ENCODE measurements at regions not wholly inside any gene's neighbourhood (a gene's known extent, or its start where the extent isn't known, plus 50 kb on each side); places are given as distances from the start of the nearest gene placed in this dataset.

DNA sequence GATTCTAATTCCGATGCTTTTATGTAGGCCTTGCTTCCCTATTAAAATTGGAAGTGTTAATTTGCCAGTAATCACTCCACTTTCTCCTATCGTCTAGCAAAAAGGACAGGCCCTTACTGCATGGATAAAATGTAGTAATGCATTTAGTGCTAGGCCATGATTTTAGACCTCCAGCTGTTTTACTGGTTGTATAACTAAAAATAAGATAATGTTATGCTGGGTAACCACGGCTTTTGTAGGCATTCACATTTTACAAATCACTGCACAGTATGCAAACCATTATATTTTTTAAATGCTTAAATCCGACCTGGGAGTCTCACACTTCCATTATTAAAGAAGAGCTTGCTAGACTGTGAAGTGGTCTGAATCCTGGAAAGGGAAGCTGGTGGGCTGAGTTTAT lies 179.5 kb downstream of the TFAP2A start:
- no peak for DNase-seq

DNA sequence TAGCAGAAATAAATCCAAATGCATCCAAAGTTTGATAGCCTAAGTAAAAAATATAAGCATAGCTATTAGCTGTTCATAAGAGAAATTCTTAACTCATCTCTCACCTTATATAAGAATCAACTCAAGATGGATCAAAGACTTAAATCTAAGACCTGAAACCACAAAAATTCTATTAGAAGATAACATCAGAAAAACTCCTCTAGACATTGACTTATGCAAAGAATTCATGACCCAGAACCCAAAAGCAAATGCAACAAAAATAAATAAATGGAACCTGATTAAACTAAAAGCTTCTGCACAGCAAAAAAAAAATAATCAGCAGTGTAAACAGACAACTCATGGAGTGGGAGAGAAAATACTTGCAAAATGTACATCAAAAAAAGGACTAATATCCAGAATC lies 184.3 kb downstream of the TFAP2A start:
- DNase-seq = no peak

DNA sequence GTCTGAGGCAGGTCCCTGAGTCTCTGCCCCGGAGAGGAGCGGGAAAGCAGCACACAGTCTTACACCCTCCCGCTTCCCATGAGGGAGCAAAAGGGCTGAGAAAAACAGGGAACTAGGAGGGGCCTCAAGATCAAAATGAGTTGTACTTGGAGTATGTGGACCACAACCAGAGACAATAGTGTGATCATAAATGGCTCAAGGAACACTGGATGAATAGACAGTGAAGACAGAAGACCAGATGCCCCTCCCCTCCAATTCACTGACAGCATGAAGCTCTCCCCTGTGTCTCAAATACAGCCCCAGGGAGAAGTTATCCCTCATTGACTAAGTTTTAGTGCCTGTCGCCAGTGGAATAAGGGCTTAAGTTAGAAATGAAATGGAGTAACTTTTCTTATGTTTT lies 191.0 kb downstream of the TFAP2A start:
- DNase-seq = no peak

DNA sequence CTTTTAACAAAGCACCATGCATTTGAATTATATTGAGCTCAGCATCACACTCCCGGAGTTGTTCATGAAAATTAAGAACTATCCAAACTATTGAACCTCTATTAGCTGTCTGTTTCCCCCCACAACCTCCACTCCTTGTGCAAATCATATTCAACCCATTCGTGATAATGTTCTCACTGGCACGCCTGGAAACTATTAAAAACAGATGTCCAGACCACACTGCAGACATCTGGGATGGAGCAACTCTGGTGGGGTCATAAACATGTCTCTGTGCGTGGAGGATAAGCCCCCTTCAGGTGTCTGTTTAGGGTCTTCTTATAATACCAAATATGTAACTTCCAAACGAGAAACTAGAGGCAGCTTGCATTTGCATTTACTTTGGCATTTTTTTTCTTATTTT lies 193.7 kb downstream of the TFAP2A start:
- DNase-seq = no peak

DNA sequence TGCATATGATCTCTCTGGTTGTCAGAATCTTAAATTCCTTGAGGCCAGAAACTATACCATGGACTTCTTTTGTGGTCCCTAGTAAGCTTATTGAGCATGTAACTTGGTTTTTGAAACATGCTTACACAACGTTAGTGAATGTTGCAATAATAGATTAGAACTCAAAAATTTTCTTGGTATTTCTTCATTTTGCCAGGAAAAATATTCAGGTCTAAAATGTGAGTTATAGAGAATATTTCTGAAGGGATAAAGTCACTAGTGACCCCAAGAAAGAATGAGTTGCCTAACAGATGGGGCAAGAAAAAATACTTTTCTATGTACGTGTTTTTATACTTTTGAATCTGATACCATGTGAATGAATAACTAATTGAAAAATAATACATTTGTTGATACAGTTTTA lies 195.4 kb downstream of the TFAP2A start:
- DNase-seq = no peak

DNA sequence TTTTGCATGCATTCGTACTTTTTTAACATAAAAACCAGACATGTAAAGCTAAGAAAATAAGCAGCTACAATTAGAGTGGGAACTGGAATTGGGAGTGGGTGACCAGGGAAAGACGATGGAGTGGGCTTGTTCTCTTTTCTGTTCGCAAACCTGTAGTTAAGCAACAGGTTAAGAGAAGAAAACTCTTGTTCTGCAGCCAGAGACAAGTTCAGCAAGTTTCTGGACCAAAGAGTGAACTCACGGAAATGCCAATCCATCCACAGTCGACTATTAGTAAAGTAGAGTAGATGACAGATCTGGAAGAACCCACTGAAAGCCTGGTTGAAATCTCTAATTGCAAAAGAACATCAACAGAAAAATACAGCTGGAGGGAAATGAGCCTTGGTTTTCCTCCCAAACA lies 197.8 kb downstream of the TFAP2A start:
- DNase-seq = no peak

DNA sequence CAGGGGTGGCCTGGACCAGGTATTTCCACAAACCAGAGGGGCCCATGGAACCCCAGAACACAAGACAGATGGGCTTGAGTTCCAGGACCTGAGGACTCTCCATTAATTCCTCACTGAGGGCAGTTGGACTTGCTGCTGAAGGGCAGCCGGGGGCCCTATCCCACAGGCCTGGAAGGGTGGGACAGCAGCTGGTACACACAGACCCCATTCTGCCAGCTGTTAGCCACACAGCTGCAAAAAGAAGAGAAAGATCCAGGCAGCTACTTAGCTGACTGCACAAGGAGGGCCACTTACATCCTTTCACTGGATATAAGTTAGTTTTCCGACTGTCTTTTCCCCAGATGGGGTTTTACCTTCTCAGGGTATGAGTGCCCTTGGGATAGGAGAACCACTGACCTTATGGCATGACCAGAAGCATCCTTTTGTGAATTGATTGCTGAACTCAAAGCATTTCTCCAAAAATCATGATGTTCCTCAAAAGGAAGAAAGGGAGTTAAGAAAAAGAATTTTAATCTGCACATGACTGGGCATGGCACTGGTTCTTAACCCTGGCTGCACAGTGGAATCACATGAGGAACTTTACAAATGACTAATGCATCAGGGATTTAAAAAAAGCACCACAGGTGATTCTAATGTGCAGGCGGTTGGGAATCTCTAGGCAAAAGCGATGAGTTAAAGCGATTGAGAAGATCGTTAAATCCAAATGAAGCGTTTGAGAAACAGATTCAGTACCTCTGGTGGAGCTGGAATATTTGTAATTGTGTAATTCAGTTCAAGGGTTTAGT lies 199.4 kb downstream of the TFAP2A start:
- no peak for DNase-seq

DNA sequence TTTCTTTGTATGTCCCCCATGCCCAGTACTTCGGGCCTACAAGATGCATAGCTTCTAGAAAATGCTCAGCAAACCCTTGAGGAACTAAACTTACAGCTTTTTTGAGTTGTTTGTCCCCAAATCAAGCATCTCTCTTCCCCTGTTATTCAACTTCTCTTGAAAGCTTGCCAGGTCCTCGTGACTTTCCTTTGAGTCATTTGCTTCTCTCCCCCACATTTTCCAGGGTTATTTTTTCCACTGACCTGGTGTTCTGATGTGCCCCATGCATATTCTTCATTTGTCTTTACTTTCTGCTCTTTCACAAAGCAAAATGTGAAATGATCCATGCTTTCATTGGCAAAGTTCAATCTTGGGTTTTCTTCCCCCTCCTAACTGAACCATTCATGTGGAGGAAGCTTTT lies 204.8 kb downstream of the TFAP2A start:
- no peak for DNase-seq

DNA sequence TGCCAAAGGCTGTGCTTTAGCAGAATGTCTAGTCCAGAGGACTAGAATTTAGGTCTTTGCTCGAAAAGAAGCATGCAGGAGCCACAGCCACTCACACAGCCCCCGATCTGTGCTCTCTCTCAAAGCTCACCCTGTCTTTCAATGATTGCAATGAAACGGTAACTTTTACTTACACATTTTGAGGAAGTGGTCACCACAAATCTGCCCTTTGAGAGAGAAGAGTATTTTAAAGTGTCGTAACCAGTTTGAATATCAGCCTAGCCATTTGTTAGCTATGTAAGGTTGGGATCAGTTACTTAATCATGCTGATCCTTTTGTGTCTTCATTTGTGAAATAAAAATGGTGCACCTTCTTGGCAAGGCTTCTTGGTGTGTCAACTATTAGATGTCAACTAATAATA lies 209.0 kb downstream of the TFAP2A start:
- no peak for DNase-seq

DNA sequence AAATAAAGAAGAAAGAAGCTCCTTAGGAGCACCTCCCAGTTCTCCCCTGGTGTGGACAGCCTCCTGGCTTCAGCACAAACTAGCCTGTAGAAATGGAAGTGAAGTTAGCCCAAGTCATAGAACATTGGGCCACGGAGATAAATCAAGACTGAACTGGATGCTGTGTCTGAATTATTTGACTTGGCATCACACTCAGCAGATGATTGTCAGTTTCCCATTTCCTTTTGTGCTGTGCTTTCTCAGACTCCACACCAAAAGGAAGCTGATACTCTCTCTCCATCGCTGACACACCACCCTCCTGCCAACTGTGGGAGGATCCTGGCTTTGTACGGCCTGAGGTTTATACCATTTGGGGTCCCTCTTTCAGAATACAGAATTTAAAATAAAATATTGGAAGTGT lies 209.8 kb downstream of the TFAP2A start:
- DNase-seq = no peak

DNA sequence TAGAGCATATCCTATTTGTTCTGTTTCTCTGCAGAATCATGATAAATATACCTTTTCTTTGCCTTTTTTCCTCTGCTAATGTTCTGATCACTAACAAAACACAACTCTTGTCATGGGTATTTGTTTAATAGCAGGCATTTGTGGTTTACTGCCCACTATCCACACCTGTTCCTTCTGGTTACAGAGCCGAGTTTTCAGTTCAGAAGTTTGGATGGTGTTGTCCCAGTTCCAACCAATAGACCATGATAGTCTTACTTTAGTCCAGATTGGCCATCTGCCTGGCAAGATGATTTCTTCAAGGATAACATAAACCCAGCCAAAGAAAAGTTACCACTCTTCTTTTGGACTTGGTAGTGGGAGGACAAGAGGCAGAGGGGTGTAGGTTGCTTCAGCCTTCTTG lies 211.2 kb downstream of the TFAP2A start:
- no peak for DNase-seq

DNA sequence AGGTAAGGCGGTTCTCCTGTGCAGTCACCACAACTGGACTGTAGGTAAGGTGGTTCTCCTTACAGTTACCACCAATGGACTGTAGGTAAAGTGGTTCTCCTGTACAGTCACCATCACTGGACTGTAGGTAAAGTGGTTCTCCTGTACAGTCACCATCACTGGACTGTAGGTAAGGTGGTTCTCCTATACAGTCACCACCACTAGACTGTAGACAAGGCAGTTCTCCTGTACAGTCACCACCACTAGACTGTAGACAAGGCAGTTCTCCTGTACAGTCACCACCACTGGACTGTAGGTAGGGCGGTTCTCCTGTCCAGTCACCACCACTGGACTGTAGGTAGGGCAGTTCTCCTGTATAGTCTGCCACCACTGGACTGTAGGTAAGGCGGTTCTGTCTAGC lies 212.3 kb downstream of the TFAP2A start:
- DNase-seq = no peak

DNA sequence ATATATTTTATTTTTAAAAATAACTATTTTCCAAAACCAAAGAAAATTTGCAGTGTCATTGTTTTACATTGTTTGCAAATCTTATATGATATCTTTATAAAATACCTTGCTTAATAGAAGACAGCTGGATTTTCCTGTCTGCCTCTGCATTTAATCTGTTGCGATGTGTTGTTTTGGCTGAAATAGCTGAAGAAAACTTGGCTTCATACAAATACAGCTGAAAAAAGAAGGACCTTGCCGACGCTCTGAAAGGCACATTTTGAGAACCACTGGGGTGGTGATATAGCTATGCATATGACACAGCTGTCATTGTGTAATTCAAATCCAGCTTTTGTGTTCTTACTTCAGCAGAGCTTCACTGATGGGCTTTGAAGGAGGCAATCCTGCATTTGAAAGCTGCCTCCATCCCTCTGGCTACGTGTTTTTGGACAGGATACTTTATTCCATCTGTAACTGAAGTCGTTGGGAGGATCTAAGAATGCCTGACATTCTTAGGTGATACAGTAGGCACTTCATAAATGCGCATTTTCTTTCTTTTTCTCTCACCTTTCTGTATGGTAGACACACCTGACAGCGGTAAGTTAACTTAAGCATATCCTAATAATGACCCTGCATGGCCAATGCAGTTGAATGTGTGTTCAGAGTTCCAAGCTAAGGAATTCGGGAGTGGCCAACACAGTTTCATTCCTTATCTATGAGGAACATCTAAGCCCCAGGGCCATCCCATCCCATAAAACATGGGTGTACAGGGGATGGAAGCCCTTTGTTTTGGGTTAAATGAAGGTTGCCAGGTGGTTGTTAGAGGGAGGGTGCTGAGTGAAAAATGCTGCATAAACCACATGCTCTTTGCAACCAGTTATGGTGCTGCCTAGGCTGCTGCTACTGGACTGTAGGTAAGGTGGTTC lies 213.0 kb downstream of the TFAP2A start:
- DNase-seq = no peak

DNA sequence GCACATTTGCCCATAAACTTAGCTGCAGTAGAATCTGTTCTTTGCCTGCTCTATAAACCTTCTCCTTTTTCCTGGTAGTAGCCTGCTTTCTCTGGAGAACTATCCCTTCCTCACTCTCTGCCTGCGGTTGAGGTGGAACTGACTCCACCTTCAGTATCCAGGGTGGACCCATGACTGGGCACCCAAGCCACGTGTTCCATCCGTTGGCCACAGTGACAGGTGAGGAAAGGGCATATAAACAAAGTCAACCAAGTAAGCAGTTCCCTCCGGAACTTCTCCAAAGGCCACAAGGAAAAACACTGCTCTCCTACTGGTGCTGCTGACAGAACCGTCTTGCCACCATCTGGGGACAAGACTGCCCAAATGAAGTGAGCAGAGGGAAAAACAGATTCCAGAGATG lies 218.8 kb downstream of the TFAP2A start:
- no peak for DNase-seq

DNA sequence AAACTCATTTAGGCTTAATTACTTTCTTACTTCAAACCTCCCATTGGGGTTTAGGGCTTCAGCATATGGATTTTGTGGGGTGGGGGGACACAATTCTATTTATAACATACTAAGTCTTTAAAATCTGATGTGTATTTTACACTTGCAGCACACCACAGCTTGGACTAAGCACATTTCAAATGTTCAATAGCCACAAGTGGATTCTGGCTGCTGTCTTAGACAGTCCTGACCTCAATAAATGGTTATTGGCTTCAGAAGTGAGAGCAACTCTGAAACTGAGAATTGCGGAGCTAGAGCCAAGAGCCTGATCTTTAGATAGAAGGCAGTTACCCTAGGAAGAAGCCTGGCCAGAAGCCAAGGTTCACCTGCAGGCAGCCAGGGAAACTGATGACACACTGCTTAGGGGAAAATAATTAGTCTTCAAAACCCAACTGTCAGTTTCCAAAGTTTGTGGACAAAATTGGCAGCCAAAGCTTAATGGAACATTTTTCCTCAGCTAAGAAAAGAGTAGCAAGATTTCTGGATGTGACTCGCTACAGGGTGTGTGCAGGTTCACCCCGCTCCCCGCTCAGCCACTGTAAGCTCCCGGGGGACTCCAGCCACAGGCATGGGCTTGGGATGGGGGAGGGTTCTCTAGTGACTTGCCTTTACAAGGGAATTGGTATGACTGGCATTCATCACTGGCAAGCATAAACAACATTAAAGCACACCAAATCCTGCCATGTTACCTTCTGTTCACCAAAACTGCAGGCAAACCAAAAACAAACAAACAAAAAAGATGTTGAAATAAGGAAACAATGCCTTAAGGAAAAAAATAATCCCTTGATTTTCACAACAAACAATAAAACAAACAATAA lies 219.8 kb downstream of the TFAP2A start:
- no peak for DNase-seq

DNA sequence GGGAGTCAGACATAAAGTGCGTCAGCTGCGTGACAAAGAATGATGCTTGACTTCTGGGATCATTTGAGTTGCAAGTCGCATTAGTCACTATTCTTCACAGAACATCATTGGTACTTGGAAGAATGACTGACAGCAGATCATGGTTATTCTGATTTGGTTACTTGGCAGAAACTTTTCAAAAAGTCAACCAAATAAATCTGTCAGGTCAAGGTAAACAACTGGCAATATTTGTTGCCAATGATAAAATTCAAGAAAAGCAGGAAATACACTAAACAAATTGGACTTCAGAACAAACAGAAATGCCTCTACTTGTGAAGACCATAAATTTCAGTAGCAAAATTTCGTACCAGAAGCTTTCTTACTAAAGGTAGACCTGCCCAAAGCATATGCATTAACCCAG lies 221.6 kb downstream of the TFAP2A start:
- DNase-seq = no peak

DNA sequence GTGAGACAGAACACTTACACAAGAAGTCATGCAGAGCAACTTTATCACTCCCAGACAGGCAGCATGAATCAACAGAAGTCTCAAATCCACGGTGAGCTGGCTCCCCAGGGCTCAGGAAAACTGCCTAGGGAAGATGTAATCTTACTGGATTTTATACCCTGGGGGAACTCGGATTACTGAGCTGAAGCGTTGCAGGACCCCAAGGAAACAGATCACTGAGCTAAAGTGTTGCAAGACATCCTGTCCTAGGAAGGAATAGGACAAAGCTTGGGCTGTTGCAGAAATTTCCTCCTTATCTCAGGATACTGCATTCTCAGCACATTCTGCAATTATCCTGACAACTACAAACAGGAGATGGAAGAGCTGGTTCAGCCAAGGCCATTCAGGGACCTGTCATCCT lies 224.8 kb downstream of the TFAP2A start:
- no peak for DNase-seq

DNA sequence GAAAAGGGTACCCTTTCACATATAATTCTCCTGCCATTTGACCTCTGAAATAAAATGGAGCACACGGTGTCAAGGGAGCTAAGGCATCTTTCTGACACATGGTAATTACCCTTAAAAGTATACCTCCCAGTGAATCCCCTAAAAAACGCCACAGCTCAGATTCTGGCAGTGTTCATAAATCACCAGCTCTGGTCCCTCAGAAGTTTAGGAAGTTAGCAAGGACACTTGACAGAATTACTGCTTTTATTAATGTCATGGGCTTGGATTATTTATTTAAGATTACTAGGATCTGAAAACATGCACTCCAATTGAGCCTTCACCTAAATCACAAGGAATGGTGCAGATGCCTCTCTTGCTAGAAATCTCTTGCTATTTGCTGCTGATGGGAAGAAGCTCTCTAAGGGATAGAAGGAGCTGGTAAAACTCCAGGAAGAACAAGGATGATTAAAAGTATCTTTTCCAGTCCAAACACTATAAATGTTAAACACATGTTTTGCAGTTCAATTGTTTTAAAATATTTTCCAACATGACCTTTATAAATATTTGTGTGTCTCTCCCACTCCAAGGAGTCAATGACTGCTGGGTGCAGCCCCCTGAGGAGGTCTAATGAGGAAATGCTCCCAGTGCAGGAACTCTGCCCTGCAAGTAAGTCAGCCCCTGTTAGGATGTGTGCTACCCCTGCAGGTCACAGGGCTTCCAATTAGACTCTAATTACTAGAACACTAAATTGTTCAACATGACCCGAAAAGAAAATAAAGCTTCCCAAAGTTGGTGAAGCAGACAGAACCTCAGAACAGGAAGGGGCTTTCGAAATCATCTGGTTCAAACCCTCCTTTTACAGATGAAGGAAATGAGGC lies 230.3 kb downstream of the TFAP2A start:
- DNase-seq = no peak

DNA sequence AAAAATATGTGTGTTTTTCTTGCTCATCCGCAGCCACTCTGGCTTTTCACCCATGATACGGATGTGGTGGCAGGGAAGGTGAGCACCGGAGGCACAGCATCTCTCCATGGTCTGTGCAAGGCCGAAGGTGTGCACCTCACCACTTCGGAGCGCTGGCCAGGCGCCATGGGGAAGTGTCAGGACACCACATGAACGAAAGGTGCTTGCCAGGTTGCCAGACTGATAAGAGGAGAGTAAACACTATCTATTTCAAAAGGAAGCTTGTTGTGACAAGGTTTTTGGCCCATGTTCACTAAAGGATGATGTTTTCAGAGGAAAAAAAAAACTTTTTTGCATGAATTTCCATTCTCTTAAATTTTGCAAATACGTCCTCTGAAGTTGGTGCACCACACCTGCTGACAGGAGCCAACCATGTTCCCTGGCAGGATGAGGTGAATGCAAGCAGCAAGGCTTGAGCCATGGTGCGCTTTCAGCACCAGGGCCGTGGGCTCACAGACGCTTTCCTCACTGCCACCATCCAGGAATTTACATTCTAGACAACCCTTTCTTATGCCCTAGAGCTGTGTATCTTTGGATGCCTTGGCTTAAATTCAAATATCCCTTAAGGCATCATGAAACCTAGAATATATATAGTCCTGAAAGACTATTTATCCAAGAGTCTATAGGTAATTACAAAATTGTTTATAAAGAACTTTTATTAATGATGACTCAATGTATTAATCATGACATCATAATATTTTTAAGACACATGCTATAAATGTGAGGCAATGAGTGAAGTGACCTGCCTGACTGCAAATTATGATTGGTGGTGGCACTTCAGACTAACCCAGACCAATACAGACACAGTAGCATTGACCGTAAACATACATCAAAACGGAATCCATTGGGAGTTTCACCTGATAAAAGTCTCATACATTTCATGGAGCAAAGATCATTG lies 234.5 kb downstream of the TFAP2A start:
- DNase-seq = no peak

DNA sequence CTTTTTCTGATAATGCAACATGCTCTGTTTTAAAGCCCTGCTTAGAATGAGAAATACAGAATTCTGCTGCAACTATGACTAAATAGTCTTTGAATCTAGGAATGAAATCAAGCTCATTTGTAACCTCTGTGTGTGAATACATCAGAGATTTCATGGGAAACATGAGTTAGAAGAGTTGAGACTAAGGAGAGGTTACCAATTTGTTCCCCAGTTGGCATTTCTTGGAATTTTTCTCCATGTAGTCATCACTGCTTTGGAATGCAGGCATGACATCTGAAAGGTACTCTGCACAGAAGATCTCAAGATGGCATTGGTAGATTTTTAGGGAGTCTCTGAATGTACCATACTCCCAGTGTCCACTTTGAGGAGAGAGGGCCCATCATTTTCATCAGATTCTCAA lies 237.2 kb downstream of the TFAP2A start:
- DNase-seq = no peak

DNA sequence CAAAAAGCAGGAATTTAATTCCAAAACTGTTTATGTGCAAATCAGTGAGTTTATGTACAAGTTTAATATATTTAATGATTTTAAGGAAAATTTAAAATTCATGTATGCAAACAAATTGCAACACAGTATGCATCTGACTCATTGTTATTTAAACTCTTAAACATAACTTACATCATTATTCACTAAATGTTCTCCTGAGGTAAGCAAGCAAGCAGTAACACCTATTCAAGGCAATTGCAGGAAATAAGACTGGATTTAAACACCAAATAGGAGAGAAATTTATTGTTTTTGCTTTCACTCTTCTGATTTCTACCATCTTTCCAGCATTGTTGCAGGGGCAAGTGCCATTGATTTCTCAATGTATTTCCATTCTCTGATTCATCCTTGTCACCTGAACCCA lies 239.5 kb downstream of the TFAP2A start:
- no peak for DNase-seq
